Mesothelial cell of epicardium (in vitro differentiated cells): ENCODE measurements at regions not wholly inside any gene's neighbourhood (a gene's known extent, or its start where the extent isn't known, plus 50 kb on each side); places are given as distances from the start of the nearest gene placed in this dataset.

Experiments
- DNase-seq, 2 experiments: peaks; one replicate each; pipeline ENCODE4 v3.0.0; 2021; ENCODE audit warnings: low spot score in 2 of 2; ENCODE audit not compliant: unreplicated experiment in 2 of 2
- H3K27ac Mint-ChIP-seq: 2 replicates; pipeline ENCODE4 v1.8.0; 2021; ENCODE audit warnings: mixed read lengths
- H3K27me3 Mint-ChIP-seq: 2 replicates; pipeline ENCODE4 v1.8.0; 2021; ENCODE audit warnings: low read depth, mixed read lengths
- H3K36me3 Mint-ChIP-seq: 2 replicates; pipeline ENCODE4 v1.8.0; 2021; ENCODE audit warnings: mixed read lengths
- H3K4me1 Mint-ChIP-seq: 2 replicates; pipeline ENCODE4 v1.8.0; 2021; ENCODE audit warnings: mixed read lengths
- H3K4me3 Mint-ChIP-seq: 2 replicates; pipeline ENCODE4 v1.8.0; 2021; ENCODE audit warnings: mild to moderate bottlenecking, moderate library complexity, mixed read lengths
- H3K9me3 Mint-ChIP-seq: 2 replicates; pipeline ENCODE4 v1.8.0; 2021; ENCODE audit warnings: mixed read lengths
- CTCF ChIP-seq: fragments of 200-600 bp; sonication (generic); IDR thresholded peaks from one replicate; pipeline ENCODE4 v1.5.0; 2021; ENCODE audit warnings: antibody characterized with exemption; ENCODE audit not compliant: unreplicated experiment

- peaks cover 13% of the 10 kb centered on the region for H3K27me3 Mint-ChIP-seq
- H3K9me3 Mint-ChIP-seq, result no peaks in the 10 kb centered on the region
- H3K4me1 Mint-ChIP-seq, result no peaks in the 10 kb centered on the region
- no peak overlapping the region for H3K4me3 Mint-ChIP-seq
- TF ChIP-seq CTCF, result no peak
- H3K27ac Mint-ChIP-seq, result no peak overlapping the region
- no peaks in the 10 kb centered on the region for H3K36me3 Mint-ChIP-seq
- no peak for DNase-seq
These were observed 567.6 kb downstream of the BRD1 start for GRCh38 chr22:49259839-49260615.

GRCh38 chr22:49258107-49259010 lies 569.3 kb downstream of the BRD1 start:
- DNase-seq, result no peak
- Mint-ChIP-seq H3K27ac (no peak overlapping the region), H3K4me1 (no peaks in the 10 kb centered on the region), H3K9me3 (no peaks in the 10 kb centered on the region), H3K4me3 (no peak overlapping the region), H3K36me3 (no peaks in the 10 kb centered on the region), H3K27me3 (peaks cover 5% of the 10 kb centered on the region)
- no peak for TF ChIP-seq CTCF

GRCh38 chr22:49257551-49257961 lies 570.1 kb downstream of the BRD1 start:
- no peak for TF ChIP-seq CTCF
- Mint-ChIP-seq H3K4me3 (no peak overlapping the region), H3K36me3 (no peaks in the 10 kb centered on the region), H3K9me3 (no peaks in the 10 kb centered on the region), H3K4me1 (no peaks in the 10 kb centered on the region), H3K27me3 (peaks cover 5% of the 10 kb centered on the region), H3K27ac (no peak overlapping the region)
- no peak for DNase-seq

- Mint-ChIP-seq H3K9me3 (no peaks in the 10 kb centered on the region), H3K27ac (no peak overlapping the region), H3K4me1 (no peaks in the 10 kb centered on the region), H3K4me3 (no peak overlapping the region), H3K36me3 (no peaks in the 10 kb centered on the region), H3K27me3 (peaks cover 4% of the 10 kb centered on the region)
- DNase-seq, result no peak
- TF ChIP-seq CTCF, result no peak
These were observed 571.8 kb downstream of the BRD1 start for GRCh38 chr22:49255741-49256318.

GRCh38 chr22:49255154-49255553 lies 572.5 kb downstream of the BRD1 start:
- Mint-ChIP-seq H3K27ac (no peak overlapping the region), H3K4me1 (no peaks in the 10 kb centered on the region), H3K36me3 (no peaks in the 10 kb centered on the region), H3K4me3 (no peak overlapping the region), H3K9me3 (no peaks in the 10 kb centered on the region), H3K27me3 (peaks cover 5% of the 10 kb centered on the region)
- no peak for TF ChIP-seq CTCF
- no peak for DNase-seq
